Naive B cell (primary cell): ENCODE measurements at regions not wholly inside any gene's neighbourhood (a gene's known extent, or its start where the extent isn't known, plus 50 kb on each side); places are given as distances from the start of the nearest gene placed in this dataset.
A peak's percentile ranks its signal among the peaks of the same experiment; 100 is the strongest.

Experiments used
- ATAC-seq, 2 donors: fragments of 150-1000 bp; cut with Tn5 transposase; 2 replicates each; pipeline ENCODE4 v1.10.0; 2021; ENCODE audit warnings: low read depth in 2 of 2, mild to moderate bottlenecking in 2 of 2, moderate library complexity in 2 of 2
- DNase-seq: peaks from one replicate; pipeline ENCODE4 v3.0.0; 2022
- H3K27ac Mint-ChIP-seq, 6 donors: one replicate each; pipeline ENCODE4 v1.8.0; 2020 to 2022; ENCODE audit warnings: mild to moderate bottlenecking in 6 of 6, mixed read lengths in 6 of 6, moderate library complexity in 5 of 6, inconsistent platforms in 2 of 6
- H3K27me3 Mint-ChIP-seq, 3 donors: one replicate each; pipeline ENCODE4 v1.8.0; 2021 to 2022; ENCODE audit warnings: mixed read lengths in 3 of 3, mild to moderate bottlenecking in 1 of 3
- H3K36me3 Mint-ChIP-seq, 2 donors: one replicate each; pipeline ENCODE4 v1.8.0; 2020 to 2022; ENCODE audit warnings: mixed read lengths in 2 of 2, inconsistent platforms in 1 of 2, mild to moderate bottlenecking in 1 of 2
- H3K4me1 Mint-ChIP-seq, 3 donors: one replicate each; pipeline ENCODE4 v1.8.0; 2020 to 2022; ENCODE audit warnings: mixed read lengths in 3 of 3, inconsistent platforms in 1 of 3, mild to moderate bottlenecking in 1 of 3, moderate library complexity in 1 of 3
- H3K4me3 Mint-ChIP-seq, 8 donors: one replicate each; pipeline ENCODE4 v1.8.0; 2020 to 2022; ENCODE audit warnings: mild to moderate bottlenecking in 8 of 8, mixed read lengths in 8 of 8, moderate library complexity in 8 of 8, inconsistent platforms in 2 of 8
- H3K9me3 Mint-ChIP-seq, 7 donors: one replicate each; pipeline ENCODE4 v1.8.0; 2020 to 2022; ENCODE audit warnings: mixed read lengths in 7 of 7, mild to moderate bottlenecking in 5 of 7, inconsistent platforms in 2 of 7, moderate library complexity in 1 of 7

DNA sequence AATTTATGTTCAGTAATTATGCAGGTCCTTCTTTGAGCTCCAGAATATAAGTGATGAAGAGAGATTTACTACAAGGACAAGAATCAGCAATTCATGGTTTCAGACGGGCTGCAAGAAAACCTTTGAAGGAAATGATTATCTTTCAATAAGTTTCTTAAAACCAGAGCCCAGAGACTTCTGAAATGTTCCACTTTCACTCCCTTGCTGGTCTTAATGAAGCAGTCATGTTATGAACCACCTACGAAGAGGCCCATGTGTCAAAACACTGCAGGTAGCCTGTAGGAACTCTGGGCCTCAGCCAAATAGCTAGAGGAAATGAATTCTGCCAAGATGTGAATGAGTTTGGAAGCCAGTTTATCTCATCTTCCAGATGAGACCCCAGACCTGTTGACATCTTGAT is 505.9 kb upstream of the MEF2C start:
- Mint-ChIP-seq H3K27ac (peak overlapping the region in 2 of 6 donors; percentile 16 to 37), H3K4me1 (peaks cover 4 to 19% (median 16%) of the 10 kb centered on the region in 3 donors)

DNA sequence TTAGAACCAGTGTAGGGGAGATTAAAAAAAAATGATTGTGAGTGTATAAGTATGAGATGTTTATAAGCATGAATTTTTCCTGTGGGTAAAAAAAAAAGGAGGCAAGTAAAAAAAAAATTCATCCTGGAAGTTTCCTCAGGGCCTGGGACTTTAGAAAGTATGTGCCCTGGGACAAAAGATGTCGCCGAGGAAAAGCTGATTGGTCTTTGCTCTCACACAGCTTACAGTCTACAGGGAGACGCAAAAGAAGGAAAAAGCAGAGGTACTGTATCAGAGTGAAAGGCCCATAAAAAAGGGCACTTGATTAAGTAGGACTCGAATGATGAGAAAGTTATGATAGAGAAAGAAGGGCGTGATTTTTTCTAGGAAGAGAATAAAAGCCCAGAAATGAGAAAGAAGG is 501.4 kb upstream of the MEF2C start:
- H3K27ac Mint-ChIP-seq = peak overlapping the region in 2 of 6 donors; percentile 74 to 75

More for the DNA sequence above, 505.9 kb upstream of the MEF2C start:
- DNase-seq = no peak
- Mint-ChIP-seq H3K36me3 (peaks cover 5 to 9% of the 10 kb centered on the region in 2 donors), H3K4me3 (no peak overlapping the region), H3K27me3 (no peaks in the 10 kb centered on the region), H3K9me3 (peaks cover 0 to 11% (median 3%) of the 10 kb centered on the region in 7 donors)
- ATAC-seq = no peak

DNA sequence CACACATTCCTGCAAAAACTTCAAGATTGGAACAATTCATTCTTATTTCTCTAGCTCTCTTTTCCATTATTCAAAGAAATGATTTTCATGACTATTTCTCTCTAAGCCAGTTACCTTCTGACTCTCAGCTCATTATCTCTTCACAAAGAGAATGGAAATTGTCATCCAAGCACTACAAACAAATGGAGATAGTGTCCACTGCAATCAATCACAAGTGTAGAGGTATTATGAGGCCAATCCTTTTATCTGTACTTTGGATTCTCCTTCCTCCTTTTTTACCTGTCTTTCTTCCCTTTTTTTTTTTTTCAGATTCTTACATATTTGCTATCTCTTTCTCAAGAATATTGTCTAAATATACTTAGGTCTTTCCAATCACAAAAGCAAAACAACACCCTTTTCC is 497.7 kb upstream of the MEF2C start:
- H3K27ac Mint-ChIP-seq = no peak overlapping the region
- H3K9me3 Mint-ChIP-seq = peaks cover 0 to 26% (median 10%) of the 10 kb centered on the region in 7 donors
- no peaks in the 10 kb centered on the region for H3K27me3 Mint-ChIP-seq
- peak overlapping the region in 2 of 8 donors; percentile 32 to 62 for H3K4me3 Mint-ChIP-seq
- DNase-seq = no peak
- H3K36me3 Mint-ChIP-seq = peaks cover 18 to 33% of the 10 kb centered on the region in 2 donors
- peaks cover 0 to 24% (median 20%) of the 10 kb centered on the region in 3 donors for H3K4me1 Mint-ChIP-seq
- ATAC-seq = no peak

More for the DNA sequence above, 501.4 kb upstream of the MEF2C start:
- Mint-ChIP-seq H3K27me3 (no peaks in the 10 kb centered on the region), H3K9me3 (peaks cover 2 to 26% (median 10%) of the 10 kb centered on the region in 7 donors), H3K36me3 (peaks cover 10 to 32% of the 10 kb centered on the region in 2 donors), H3K4me3 (peak overlapping the region in 1 of 8 donors; percentile 21), H3K4me1 (peaks cover 4 to 23% (median 17%) of the 10 kb centered on the region in 3 donors)
- DNase-seq = no peak
- ATAC-seq = no peak

GRCh38 chr5:89377767-89378455 is 494.9 kb upstream of the MEF2C start:
- DNase-seq (no peak), ATAC-seq (no peak)
- peaks cover 18 to 24% of the 10 kb centered on the region in 2 donors for H3K36me3 Mint-ChIP-seq
- H3K4me3 Mint-ChIP-seq = no peak overlapping the region
- no peaks in the 10 kb centered on the region for H3K27me3 Mint-ChIP-seq
- H3K9me3 Mint-ChIP-seq = peaks cover 0 to 21% (median 8%) of the 10 kb centered on the region in 7 donors
- peak overlapping the region in 1 of 6 donors; percentile 46 for H3K27ac Mint-ChIP-seq
- peaks cover 4 to 33% (median 31%) of the 10 kb centered on the region in 3 donors for H3K4me1 Mint-ChIP-seq

DNA sequence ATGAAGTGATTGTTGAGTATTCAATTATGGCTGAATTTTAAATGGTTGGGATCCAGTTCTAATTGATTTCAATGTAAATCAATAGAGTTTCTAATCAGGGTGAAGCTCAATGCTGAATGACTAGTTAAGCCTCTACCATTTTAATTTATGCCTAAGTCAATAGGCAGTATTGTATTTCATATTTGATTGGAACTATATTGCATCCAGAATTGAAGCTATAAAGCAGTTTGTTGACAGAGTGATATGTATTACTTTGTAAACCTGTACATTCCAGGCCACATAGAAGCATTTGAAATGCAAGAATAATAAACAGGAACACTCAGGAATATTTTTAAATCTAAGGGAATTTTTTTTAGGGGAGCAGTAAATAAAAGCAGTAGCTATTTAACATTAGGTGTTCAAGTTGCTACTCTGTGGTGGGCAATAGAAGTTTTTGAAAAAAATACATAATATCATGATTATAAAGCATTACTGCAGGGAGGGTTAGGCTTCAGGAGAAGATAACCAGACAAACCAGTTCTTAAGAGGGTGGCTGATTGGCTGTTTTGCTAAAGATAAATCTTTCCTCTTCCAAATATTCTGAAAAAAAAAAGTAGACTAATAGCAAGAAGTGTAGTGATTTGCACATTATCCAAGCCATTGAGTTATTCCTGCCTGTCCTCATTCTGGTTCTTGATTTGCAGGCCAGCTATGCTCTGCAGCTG is 492.0 kb upstream of the MEF2C start:
- H3K36me3 Mint-ChIP-seq = peaks cover 13% of the 10 kb centered on the region in 2 donors
- peak overlapping the region in 1 of 8 donors; percentile 7 for H3K4me3 Mint-ChIP-seq
- peak overlapping the region in 1 of 6 donors; percentile 11 for H3K27ac Mint-ChIP-seq
- H3K4me1 Mint-ChIP-seq = peaks cover 13 to 37% (median 33%) of the 10 kb centered on the region in 3 donors
- no peaks in the 10 kb centered on the region for H3K27me3 Mint-ChIP-seq
- H3K9me3 Mint-ChIP-seq = peaks cover 2 to 14% (median 8%) of the 10 kb centered on the region in 7 donors
- ATAC-seq (no peak), DNase-seq (no peak)

GRCh38 chr5:89374144-89374784 is 491.3 kb upstream of the MEF2C start:
- ATAC-seq = no peak
- Mint-ChIP-seq H3K36me3 (peaks cover 12 to 13% of the 10 kb centered on the region in 2 donors), H3K9me3 (peaks cover 3 to 17% (median 9%) of the 10 kb centered on the region in 7 donors), H3K27ac (peak overlapping the region in 2 of 6 donors; percentile 11 to 13), H3K4me3 (peak overlapping the region in 4 of 8 donors; percentile 1 to 56 (median 46)), H3K4me1 (peaks cover 13 to 31% (median 30%) of the 10 kb centered on the region in 3 donors), H3K27me3 (no peaks in the 10 kb centered on the region)
- DNase-seq = no peak

DNA sequence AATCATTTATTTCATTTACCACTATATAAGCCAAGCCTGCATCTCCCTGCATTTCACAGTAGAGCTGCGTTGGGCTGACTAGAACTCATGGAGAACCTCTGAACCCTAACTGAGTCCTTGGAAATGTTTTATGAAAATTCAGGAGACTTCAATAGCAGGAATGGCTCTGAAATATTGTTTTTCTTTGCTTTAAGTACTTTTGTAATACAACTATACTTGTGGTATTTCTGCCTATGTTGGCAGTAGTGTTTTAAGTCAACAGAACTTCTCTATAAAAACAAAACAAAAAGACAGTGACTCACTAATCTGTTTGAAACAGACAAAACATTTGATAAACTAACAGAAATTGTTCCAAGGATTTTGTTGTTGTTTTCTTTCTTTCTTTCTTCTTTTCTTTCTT is 489.2 kb upstream of the MEF2C start:
- H3K27me3 Mint-ChIP-seq = no peaks in the 10 kb centered on the region
- H3K27ac Mint-ChIP-seq = peak overlapping the region in 2 of 6 donors; percentile 56 to 80
- H3K9me3 Mint-ChIP-seq = peaks cover 5 to 30% (median 11%) of the 10 kb centered on the region in 7 donors
- peaks cover 13 to 30% (median 28%) of the 10 kb centered on the region in 3 donors for H3K4me1 Mint-ChIP-seq
- no peak for ATAC-seq
- peaks cover 12 to 15% of the 10 kb centered on the region in 2 donors for H3K36me3 Mint-ChIP-seq
- DNase-seq = no peak
- no peak overlapping the region for H3K4me3 Mint-ChIP-seq

GRCh38 chr5:89371646-89372045 is 488.7 kb upstream of the MEF2C start:
- ATAC-seq = no peak
- DNase-seq = no peak
- H3K9me3 Mint-ChIP-seq = peaks cover 5 to 30% (median 12%) of the 10 kb centered on the region in 7 donors
- H3K4me1 Mint-ChIP-seq = peaks cover 13 to 30% (median 28%) of the 10 kb centered on the region in 3 donors
- H3K4me3 Mint-ChIP-seq = no peak overlapping the region
- peak overlapping the region in 1 of 6 donors; percentile 21 for H3K27ac Mint-ChIP-seq
- peaks cover 12 to 13% of the 10 kb centered on the region in 2 donors for H3K36me3 Mint-ChIP-seq
- H3K27me3 Mint-ChIP-seq = no peaks in the 10 kb centered on the region

DNA sequence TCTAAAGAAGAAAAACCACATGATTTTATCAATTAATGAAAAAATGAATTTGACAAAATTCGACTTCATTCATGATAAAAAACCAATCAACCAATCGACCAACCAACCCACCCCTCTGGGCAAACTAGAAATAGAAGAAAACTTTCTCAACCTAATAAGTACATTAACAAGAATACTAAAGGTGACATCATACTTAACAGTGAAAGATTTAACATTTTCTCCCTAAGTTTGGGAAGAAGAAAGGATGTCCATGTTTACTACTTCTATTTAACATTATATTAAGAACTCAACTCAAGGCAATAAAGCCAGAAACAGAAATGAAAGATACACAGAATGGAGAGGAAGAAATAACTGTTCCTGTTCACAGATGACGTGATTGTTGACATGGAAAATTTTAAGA is 476.1 kb upstream of the MEF2C start:
- ATAC-seq = no peak
- peaks cover 0 to 23% (median 10%) of the 10 kb centered on the region in 7 donors for H3K9me3 Mint-ChIP-seq
- no peaks in the 10 kb centered on the region for H3K27me3 Mint-ChIP-seq
- no peak for DNase-seq
- H3K27ac Mint-ChIP-seq = peak overlapping the region in 2 of 6 donors; percentile 3 to 18
- peaks cover 0 to 5% of the 10 kb centered on the region in 2 donors for H3K36me3 Mint-ChIP-seq
- no peak overlapping the region for H3K4me3 Mint-ChIP-seq
- H3K4me1 Mint-ChIP-seq = peaks cover 9 to 11% (median 10%) of the 10 kb centered on the region in 3 donors

DNA sequence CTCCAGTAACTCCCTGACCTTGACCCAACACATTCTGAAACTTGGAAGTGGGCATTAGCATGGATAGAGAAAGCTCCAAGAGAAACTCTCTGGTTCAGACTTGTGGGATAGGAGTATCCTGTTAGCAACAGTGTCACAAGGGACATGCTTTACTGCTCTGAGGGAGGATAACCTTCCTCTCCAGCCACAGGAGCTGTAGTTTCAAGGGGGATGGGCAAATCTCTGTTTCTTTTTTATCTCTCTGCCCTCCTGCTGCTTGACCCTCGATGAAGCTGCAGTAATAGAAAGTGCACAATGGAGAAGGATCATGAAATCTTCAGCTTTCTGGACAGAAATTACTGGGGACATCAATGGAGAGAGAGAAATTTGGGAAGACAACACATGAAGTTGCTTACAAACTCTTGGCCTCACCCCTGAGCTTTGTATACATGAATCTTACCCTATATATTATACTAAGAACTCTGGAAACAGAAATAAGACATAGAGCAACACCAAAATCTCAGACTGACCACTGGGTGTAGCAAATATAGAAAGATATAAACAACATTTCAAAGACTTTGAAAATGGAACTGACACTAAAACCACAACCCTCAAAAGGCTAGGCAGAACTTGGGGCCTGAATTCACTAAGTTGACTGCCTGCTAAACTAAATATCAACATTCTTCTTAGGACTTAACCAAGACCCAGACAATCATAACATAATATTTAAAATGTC is 471.0 kb upstream of the MEF2C start:
- Mint-ChIP-seq H3K27ac (peak overlapping the region in 1 of 6 donors; percentile 4), H3K4me3 (peak overlapping the region in 3 of 8 donors; percentile 12 to 42 (median 16))
- ATAC-seq = no peak

DNA sequence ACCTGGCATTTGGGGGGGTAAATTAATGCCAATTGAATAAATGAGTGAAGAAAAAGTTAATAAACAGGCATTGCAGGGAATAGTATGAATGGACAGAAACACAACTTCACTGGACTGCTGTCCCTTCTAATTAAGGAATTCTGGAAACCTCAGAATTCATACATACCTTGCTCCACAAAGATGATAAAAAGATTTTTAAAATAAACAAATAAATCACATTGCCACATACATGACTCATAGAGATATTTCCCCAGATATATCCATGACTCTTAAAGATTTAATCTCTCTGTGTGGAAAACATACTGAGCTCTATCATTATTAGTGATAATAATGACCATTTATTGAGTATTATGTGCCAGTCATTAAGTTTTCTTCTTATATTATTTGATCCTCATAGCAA is 469.0 kb upstream of the MEF2C start:
- peaks cover 11 to 19% (median 12%) of the 10 kb centered on the region in 3 donors for H3K4me1 Mint-ChIP-seq
- no peak for DNase-seq

More for the DNA sequence above, 471.0 kb upstream of the MEF2C start:
- DNase-seq = no peak
- Mint-ChIP-seq H3K27me3 (no peaks in the 10 kb centered on the region), H3K36me3 (peaks cover 0 to 5% of the 10 kb centered on the region in 2 donors), H3K9me3 (peaks cover 0 to 23% (median 5%) of the 10 kb centered on the region in 7 donors), H3K4me1 (peaks cover 13 to 20% (median 15%) of the 10 kb centered on the region in 3 donors)

GRCh38 chr5:89351222-89351621 is 468.2 kb upstream of the MEF2C start:
- peak overlapping the region in 1 of 6 donors; percentile 66 for H3K27ac Mint-ChIP-seq
- H3K36me3 Mint-ChIP-seq = peaks cover 3 to 5% of the 10 kb centered on the region in 2 donors
- DNase-seq (no peak), ATAC-seq (no peak)
- H3K27me3 Mint-ChIP-seq = no peaks in the 10 kb centered on the region
- peaks cover 12 to 19% (median 13%) of the 10 kb centered on the region in 3 donors for H3K4me1 Mint-ChIP-seq
- H3K9me3 Mint-ChIP-seq = peaks cover 0 to 45% (median 19%) of the 10 kb centered on the region in 7 donors
- H3K4me3 Mint-ChIP-seq = peak overlapping the region in 1 of 8 donors; percentile 16

More for the DNA sequence above, 469.0 kb upstream of the MEF2C start:
- H3K4me3 Mint-ChIP-seq = no peak overlapping the region
- no peak for ATAC-seq
- peaks cover 0 to 39% (median 15%) of the 10 kb centered on the region in 7 donors for H3K9me3 Mint-ChIP-seq
- peaks cover 0 to 5% of the 10 kb centered on the region in 2 donors for H3K36me3 Mint-ChIP-seq
- H3K27me3 Mint-ChIP-seq = no peaks in the 10 kb centered on the region
- H3K27ac Mint-ChIP-seq = no peak overlapping the region
